ENCODE measurements at regions not wholly inside any gene's neighbourhood (a gene's known extent, or its start where the extent isn't known, plus 50 kb on each side); places are given as distances from the start of the nearest gene placed in this dataset.
"Not testable (repeated sequence)": the region's sequence is repeated elsewhere in the genome, so short reads cannot be mapped to it uniquely, and the experiment has no call there.

GRCh38 chr7:24434972-24435371, 138.3 kb upstream of the PALS2 start:
- no peak for DNase-seq (ENCODE audit: low spot score)

GRCh38 chr7:24436131-24436920, 136.9 kb upstream of the PALS2 start:
- DNase-seq (ENCODE audit: low spot score): no peak

DNA sequence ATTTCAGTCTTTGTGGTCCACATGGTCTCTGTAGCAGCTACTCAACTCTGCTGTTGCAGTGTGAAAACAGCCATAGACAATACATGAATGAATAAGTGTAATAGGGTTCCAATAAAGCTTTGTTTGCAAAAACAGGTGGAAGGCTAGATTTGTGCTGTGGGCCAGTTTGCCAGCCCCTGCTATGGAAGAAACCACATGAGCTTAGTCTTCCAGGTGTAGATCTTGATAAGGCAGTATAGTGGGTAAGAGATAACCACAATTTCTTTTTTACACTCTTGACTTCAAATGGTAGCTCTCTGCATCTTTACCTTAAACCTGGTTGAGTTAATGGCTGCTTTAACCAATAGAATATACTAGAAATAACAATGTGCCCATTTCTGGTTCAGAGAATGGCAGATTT, 135.0 kb upstream of the PALS2 start:
- no peak for DNase-seq (ENCODE audit: low spot score)

DNA sequence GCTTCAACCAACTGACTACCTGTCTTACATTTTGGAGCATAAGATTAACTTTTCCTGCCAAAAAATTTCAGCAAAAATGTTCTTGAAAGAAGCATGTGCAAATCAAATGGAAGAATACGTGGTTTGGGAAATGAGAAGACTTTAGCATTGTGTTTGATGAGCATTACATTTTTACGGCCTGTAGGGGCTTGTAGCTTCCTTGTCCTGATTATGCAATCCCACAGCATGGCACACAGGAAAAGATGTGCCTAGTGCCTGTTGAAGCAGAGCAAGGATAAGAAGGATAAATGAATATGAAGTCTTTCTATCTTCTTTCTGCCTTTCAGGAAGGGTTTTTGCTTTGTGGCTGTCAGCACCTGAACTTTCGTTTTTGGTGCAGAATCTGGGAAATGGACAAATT, 134.1 kb upstream of the PALS2 start:
- not testable (repeated sequence) for DNase-seq (ENCODE audit: low spot score)

DNA sequence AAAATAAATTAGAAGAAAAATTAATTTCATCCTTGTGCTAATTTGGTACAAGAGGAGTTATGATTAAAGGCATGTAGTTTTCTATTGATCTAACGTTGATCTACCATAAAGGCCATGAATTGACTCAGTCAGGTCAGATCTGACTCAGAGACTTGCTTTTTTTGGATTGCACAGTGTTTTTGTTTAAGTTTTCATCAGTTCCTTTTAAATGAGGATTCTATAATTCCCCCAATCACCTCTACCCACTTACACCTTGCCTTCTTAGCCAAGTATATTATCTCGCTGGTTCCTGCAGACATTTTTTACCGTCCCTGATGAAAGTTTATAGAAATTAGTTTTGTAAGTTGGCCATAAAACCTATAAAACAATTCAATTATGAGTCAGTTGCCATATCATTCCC, 132.4 kb upstream of the PALS2 start:
- no peak for DNase-seq (ENCODE audit: low spot score)

DNA sequence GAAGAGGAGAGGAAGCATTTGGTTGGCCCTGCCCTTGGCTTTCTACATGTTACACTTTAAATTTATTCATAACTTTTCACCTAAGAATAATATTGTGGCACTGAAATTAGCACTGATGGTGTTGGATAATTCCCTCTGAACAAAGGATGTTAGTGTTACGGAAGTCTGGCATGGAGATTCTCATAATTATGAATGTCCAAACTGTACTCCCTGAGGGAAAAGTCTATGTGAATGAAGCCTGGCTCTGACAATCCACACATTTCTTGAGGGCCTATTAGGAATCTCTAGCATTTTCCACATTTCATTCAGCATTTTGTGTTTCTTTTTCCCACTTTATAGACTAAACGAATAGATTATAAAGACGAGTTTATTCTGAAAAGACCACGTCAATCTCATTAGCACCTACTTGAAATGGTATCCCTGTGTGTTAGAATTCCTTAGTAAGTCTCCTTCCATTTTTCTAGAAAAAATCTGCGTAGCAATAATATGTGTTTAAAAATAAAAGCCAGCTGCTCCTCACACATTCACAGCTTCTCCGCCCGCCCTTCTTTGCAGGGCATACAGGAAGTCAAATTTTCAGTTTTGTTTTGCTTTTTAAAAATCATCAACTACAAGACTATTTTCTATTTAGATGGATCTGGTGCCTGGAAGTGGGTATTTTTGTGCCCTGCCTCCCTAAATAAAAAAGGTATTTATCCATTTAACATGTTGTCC, 131.8 kb upstream of the PALS2 start:
- no peak for DNase-seq (ENCODE audit: low spot score)

- no peak for DNase-seq (ENCODE audit: low spot score)
Observed at GRCh38 chr7:24442170-24442777, 131.0 kb upstream of the PALS2 start.

- DNase-seq (ENCODE audit: low spot score): no peak
Observed at GRCh38 chr7:24444666-24445440, 128.4 kb upstream of the PALS2 start.

DNA sequence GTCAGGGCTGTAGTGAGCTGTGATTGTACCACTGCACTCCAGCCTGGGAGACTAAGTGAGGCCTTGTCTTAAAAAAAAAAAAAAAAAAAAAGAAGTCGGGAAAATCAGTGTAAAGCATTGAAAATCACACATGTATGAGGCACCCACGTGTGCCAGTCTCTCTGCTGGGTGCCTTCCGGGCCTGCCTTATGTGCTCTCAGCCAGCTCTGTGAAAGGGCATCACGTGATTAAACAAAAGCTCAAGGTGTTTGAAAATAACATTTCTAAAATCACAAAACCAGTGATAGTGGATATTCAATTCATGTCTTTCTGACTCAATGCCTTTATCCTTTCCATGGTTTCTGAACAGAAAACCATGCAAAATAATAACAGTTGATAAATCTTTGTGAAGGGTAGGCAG, 125.2 kb upstream of the PALS2 start:
- DNase-seq (ENCODE audit: low spot score): no peak

DNA sequence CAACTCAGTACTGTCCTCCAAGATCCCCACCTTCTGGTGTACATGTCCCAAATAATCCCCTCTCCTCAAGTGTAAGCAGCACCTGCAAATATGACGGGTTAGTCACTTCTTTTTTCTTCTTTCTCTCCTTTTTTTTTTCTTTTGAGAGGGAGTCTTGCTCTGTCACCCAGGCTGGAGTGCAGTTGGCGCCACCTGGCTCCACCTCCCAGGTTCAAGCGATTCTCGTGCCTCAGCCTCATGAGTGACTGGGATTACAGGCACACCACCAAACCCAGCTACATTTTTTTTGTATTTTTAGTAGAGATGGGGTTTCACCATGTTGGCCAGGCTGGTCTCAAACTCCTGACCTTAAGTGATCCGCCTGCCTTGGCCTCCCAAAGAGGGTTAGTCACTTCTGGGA, 123.8 kb upstream of the PALS2 start:
- not testable (repeated sequence) for DNase-seq (ENCODE audit: low spot score)

- peak; percentile 47 for DNase-seq (ENCODE audit: low spot score)
Observed at GRCh38 chr7:24455813-24456525, 117.3 kb upstream of the PALS2 start.

- peak; percentile 7 for DNase-seq (ENCODE audit: low spot score)
Observed at GRCh38 chr7:24456526-24457218, 116.6 kb upstream of the PALS2 start.

GRCh38 chr7:24457219-24457558, 116.1 kb upstream of the PALS2 start:
- peak; percentile 26 for DNase-seq (ENCODE audit: low spot score)

GRCh38 chr7:24462117-24462516, 111.1 kb upstream of the PALS2 start:
- DNase-seq (ENCODE audit: low spot score): no peak

GRCh38 chr7:24462984-24463383, 110.3 kb upstream of the PALS2 start:
- DNase-seq (ENCODE audit: low spot score): no peak

DNA sequence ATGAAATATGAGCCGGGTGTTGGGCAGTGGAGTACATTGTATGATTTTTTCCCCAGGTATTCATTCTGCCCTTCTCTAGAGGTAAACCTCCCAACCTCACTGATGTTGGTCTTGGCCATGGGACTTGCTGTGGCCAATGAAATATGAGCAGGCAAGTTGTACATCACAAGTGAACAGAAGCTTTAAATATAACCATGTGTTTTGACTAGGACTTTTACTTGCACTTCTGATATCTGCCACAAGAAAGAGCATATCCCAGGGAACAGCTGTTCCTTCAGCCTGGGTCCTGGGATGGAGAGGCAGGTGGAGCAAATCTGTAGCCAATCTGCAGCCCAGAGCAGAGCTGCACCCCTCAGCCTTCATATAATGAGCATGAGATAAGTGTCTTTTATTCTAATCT, 109.8 kb upstream of the PALS2 start:
- DNase-seq (ENCODE audit: low spot score): no peak

DNA sequence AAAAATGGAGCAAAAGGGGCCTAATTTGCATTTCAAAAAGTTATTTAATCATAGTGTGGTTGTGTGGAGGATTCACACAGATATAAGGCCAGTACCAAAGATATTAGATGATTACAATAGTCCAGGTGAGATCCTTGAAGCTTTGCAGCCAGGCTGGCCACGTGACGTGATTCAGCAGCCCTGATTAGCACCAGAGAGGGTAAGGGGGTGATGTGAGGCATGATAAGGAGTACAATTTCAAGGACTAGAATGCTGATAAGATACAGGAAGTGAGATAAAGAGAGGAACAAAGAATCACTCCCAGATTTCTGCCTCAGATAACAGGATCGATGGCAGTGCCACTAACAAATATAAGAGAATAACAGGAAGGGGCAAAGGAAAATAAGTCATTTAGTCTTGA, 108.4 kb upstream of the PALS2 start:
- DNase-seq (ENCODE audit: low spot score): no peak

DNA sequence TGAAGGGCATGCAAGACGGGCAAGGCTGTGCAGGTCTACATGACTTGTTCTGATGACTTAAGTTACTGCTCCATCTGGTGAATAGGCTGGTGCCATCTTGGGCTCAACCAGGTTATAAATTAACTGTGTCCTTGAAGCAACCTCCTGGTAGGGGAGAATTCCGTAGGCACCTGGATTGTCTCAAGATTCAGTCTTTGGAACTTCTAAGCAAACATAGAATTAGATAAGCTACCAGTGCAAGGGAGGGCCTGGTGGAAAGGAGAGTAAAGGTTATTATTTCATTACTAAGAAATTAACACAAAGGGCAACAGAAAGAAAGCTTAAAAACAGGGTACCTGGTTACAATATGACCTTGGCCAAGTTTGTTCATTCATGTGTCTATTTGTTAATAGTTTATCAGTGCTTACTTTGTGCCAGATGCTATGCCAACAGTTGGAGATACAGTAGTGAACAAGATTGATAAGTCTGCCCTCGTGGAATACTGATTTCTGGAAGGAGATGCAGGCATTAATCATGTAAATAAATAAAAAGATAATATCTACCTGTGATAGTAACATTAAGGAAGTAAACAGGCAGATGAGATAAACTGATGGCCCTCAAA, 107.0 kb upstream of the PALS2 start:
- DNase-seq (ENCODE audit: low spot score): no peak

GRCh38 chr7:24469118-24469517, 104.1 kb upstream of the PALS2 start:
- no peak for DNase-seq (ENCODE audit: low spot score)

- no peak for DNase-seq (ENCODE audit: low spot score)
Observed at GRCh38 chr7:24472093-24472492, 101.2 kb upstream of the PALS2 start.

Data from umbilical cord (tissue), 1 donor.